ENCODE measurements at regions not wholly inside any gene's neighbourhood (a gene's known extent, or its start where the extent isn't known, plus 50 kb on each side); places are given as distances from the start of the nearest gene placed in this dataset.

GRCh38 chr12:4194668-4195067, 78.9 kb upstream of the CCND2 start:
- no peak for TF ChIP-seq CTCF (conservative IDR thresholded peaks at IDR 0.05)
- no peak overlapping the region for H3K27ac ChIP-seq (ENCODE audit: low read depth, low read length)
- no peaks in the 10 kb centered on the region for H3K9me3 ChIP-seq (ENCODE audit: control insufficient read depth, low read length)
- no peak for DNase-seq
- no peak overlapping the region for H3K4me3 Mint-ChIP-seq
- no peak overlapping the region for H3K4me3 ChIP-seq (ENCODE audit: low read length)
- no peaks in the 10 kb centered on the region for H3K36me3 ChIP-seq (ENCODE audit: control insufficient read depth, insufficient read depth, low read length)
- peaks cover 29% of the 10 kb centered on the region for H3K4me1 ChIP-seq (ENCODE audit: control insufficient read depth, insufficient read depth, low read length)
- no peak overlapping the region for H3K27ac Mint-ChIP-seq
- H3K36me3 Mint-ChIP-seq (ENCODE audit: low read depth) = no peaks in the 10 kb centered on the region
- H3K9ac ChIP-seq (ENCODE audit: extremely low read depth, low read length, poor library complexity, severe bottlenecking) = no peak overlapping the region
- 82% methylated on average over 10 of the region's 10 CpGs; no CpG with 5 or more reads in 1 of the 2 experiments for WGBS, 2 experiments (ENCODE audit: insufficient coverage in 1 of 2, insufficient read length in 1 of 2)
- H3K27me3 ChIP-seq (ENCODE audit: control insufficient read depth, insufficient read depth, low read length, poor library complexity, severe bottlenecking) = peaks cover 4% of the 10 kb centered on the region
- H3K27me3 Mint-ChIP-seq (ENCODE audit: insufficient read depth) = peaks cover 5% of the 10 kb centered on the region
- H3K9me3 Mint-ChIP-seq = peaks cover 3% of the 10 kb centered on the region
- peaks cover 79% of the 10 kb centered on the region for H3K4me1 Mint-ChIP-seq

GRCh38 chr12:4193821-4194220, 79.7 kb upstream of the CCND2 start:
- 30% methylated on average over 8 of the region's 8 CpGs; no CpG with 5 or more reads in 1 of the 2 experiments for WGBS, 2 experiments (ENCODE audit: insufficient coverage in 1 of 2, insufficient read length in 1 of 2)
- no peak overlapping the region for H3K4me3 Mint-ChIP-seq

GRCh38 chr12:4191642-4192041, 81.9 kb upstream of the CCND2 start:
- Histone ChIP-seq H3K9ac (ENCODE audit: extremely low read depth, low read length, poor library complexity, severe bottlenecking) (no peak overlapping the region), H3K4me3 (ENCODE audit: low read length) (no peak overlapping the region), H3K27ac (ENCODE audit: low read depth, low read length) (no peak overlapping the region), H3K27me3 (ENCODE audit: control insufficient read depth, insufficient read depth, low read length, poor library complexity, severe bottlenecking) (no peaks in the 10 kb centered on the region), H3K36me3 (ENCODE audit: control insufficient read depth, insufficient read depth, low read length) (no peaks in the 10 kb centered on the region), H3K4me1 (ENCODE audit: control insufficient read depth, insufficient read depth, low read length) (peaks cover 15% of the 10 kb centered on the region), H3K9me3 (ENCODE audit: control insufficient read depth, low read length) (no peaks in the 10 kb centered on the region)
- Mint-ChIP-seq H3K4me3 (no peak overlapping the region), H3K36me3 (ENCODE audit: low read depth) (no peaks in the 10 kb centered on the region), H3K9me3 (no peaks in the 10 kb centered on the region), H3K27ac (no peak overlapping the region), H3K4me1 (peaks cover 52% of the 10 kb centered on the region), H3K27me3 (ENCODE audit: insufficient read depth) (peaks cover 6% of the 10 kb centered on the region)
- WGBS, 2 experiments (ENCODE audit: insufficient coverage in 1 of 2, insufficient read length in 1 of 2) = 98 to 100% methylated on average over 2 of the region's 2 CpGs
- TF ChIP-seq CTCF (conservative IDR thresholded peaks at IDR 0.05) = no peak
- DNase-seq = no peak

More at GRCh38 chr12:4193821-4194220, 79.7 kb upstream of the CCND2 start:
- peak; percentile 87 for DNase-seq
- Mint-ChIP-seq H3K4me1 (peaks cover 74% of the 10 kb centered on the region), H3K27me3 (ENCODE audit: insufficient read depth) (peaks cover 10% of the 10 kb centered on the region), H3K9me3 (peaks cover 3% of the 10 kb centered on the region), H3K27ac (no peak overlapping the region), H3K36me3 (ENCODE audit: low read depth) (no peaks in the 10 kb centered on the region)
- TF ChIP-seq CTCF (conservative IDR thresholded peaks at IDR 0.05) = no peak
- Histone ChIP-seq H3K4me3 (ENCODE audit: low read length) (no peak overlapping the region), H3K27ac (ENCODE audit: low read depth, low read length) (no peak overlapping the region), H3K9me3 (ENCODE audit: control insufficient read depth, low read length) (no peaks in the 10 kb centered on the region), H3K36me3 (ENCODE audit: control insufficient read depth, insufficient read depth, low read length) (no peaks in the 10 kb centered on the region), H3K27me3 (ENCODE audit: control insufficient read depth, insufficient read depth, low read length, poor library complexity, severe bottlenecking) (no peaks in the 10 kb centered on the region), H3K4me1 (ENCODE audit: control insufficient read depth, insufficient read depth, low read length) (peaks cover 29% of the 10 kb centered on the region), H3K9ac (ENCODE audit: extremely low read depth, low read length, poor library complexity, severe bottlenecking) (no peak overlapping the region)

Data from endodermal cell (in vitro differentiated cells).